OCI-LY3 (cell line): ENCODE measurements at regions not wholly inside any gene's neighbourhood (a gene's known extent, or its start where the extent isn't known, plus 50 kb on each side); places are given as distances from the start of the nearest gene placed in this dataset.

Experiments
- CTCF ChIP-seq: fragments of 200-600, 300-600 bp; sonication (generic); IDR thresholded peaks from 2 replicates; pipeline ENCODE4 v1.5.1; 2014; ENCODE audit warnings: antibody characterized with exemption, low read length, low read depth
- EZH2phosphoT487 ChIP-seq: fragments of 200-600 bp; shearing (Covaris generic); IDR thresholded peaks from 2 replicates; pipeline ENCODE4 v1.6.1; 2018; ENCODE audit warnings: antibody characterized with exemption, mixed run types, low read depth

- TF ChIP-seq CTCF (peak; percentile 27; the same call in 1 of the 2 replicates), EZH2phosphoT487 (no peak)
These were observed 58.8 kb downstream of the GNG10 start for GRCh38 chr9:111720174-111720573.
